Activated CD8-positive, alpha-beta memory T cell treated with anti-CD3 and anti-CD28 coated beads, Interleukin-2, amount 50 U/mL, for 4 hours (primary cell): ENCODE measurements at regions not wholly inside any gene's neighbourhood (a gene's known extent, or its start where the extent isn't known, plus 50 kb on each side); places are given as distances from the start of the nearest gene placed in this dataset.

Experiments used
- DNase-seq: peaks from one replicate; pipeline ENCODE4 v3.0.0-alpha.2; 2020

- no peak for DNase-seq
Observed at GRCh38 chr6:29999416-29999815, 57.1 kb downstream of the HLA-A start.

- no peak for DNase-seq
Observed at GRCh38 chr6:30000156-30000791, 57.9 kb downstream of the HLA-A start.

- no peak for DNase-seq
Observed at GRCh38 chr6:30002871-30003270, 58.2 kb upstream of the POLR1H start.

DNA sequence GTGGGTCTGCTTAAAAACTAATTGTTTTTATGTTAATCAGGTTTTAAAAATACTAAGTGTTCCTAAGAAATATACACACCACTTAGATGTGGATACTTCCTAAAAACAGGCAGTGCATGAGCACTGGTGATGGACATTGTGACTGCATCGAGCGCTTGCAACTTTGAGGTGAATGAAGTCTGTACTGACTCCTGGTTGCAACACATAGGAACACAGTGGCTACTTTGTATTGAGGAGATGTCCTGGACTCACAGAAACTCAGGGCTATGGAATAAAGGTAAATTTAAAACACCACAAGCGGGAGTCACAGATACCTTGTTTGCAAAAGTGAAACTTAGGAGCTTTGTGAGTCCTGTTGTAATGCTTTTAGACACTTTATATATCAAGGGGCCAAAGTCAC, 55.6 kb upstream of the POLR1H start:
- DNase-seq: no peak

DNA sequence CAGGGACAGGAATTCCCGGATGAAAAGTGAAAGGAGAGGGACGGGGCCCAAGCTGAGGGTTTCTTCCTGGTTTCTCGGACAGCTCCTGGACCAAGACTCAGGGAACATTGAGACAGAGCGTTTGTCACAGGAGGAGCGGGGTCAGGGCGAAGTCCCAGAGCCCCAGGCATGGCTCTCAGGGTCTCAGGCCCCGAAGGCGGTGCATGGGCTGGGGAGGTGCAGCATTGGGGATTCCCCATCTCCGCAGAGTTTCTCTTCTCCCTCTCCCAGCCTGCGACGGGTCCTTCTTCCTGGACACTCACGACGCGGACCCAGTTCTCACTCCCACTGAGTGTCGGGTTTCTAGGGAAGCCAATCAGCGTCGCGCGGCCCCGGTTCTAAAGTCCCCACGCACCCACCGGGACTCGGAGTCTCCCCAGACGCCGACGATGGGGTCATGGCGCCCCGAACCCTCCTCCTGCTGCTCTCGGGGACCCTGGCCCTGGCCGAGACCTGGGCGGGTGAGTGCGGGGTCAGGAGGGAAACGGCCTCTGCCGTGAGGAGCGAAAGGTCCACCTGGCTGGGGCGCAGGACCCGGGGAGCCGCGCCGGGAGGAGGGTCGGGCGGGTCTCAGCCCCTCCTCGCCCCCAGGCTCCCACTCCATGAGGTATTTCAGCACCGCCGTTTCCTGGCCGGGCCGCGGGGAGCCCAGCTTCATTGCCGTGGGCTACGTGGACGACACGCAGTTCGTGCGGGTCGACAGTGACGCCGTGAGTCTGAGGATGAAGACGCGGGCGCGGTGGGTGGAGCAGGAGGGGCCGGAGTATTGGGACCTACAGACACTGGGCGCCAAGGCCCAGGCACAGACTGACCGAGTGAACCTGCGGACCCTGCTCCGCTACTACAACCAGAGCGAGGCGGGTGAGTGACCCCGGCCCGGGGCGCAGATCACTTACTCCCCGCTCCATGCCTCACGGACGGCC, 54.6 kb upstream of the POLR1H start:
- DNase-seq: peak; percentile 30

DNA sequence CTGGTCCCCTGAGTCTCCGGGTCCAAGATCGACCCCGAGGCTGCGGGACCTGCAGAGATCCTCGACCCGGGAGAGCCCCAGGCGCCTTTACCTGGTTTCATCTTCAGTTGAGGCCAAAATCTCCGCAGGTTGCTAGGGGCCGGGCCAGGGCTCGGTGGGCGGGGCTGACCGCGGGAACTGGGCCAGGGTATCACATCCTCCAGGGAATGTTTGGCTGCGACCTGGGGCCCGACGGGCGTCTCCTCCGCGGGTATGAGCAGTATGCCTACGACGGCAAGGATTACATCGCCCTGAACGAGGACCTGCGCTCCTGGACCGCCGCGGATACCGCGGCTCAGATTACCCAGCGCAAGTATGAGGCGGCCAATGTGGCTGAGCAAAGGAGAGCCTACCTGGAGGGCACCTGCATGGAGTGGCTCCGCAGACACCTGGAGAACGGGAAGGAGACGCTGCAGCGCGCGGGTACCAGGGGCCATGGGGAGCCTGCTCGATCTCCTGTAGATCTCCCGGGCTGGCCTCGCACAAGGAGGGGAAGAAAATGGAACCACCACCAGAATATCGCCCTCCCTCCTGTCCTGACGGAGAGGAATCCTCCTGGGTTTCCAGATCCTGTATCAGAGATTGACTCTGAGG, 53.8 kb upstream of the POLR1H start:
- peak; percentile 27 for DNase-seq

GRCh38 chr6:30009113-30009512, 52.0 kb upstream of the POLR1H start:
- DNase-seq: no peak
